GM12873 (cell line): ENCODE measurements at regions not wholly inside any gene's neighbourhood (a gene's known extent, or its start where the extent isn't known, plus 50 kb on each side); places are given as distances from the start of the nearest gene placed in this dataset.

Experiments used
- TF ChIP-seq, protein P1 (sequence below): IDR thresholded peaks from 2 replicates; pipeline ENCODE4 v1.5.1; 2012; ENCODE audit warnings: low read depth, mild to moderate bottlenecking, moderate library complexity, low read length, control low read depth; ENCODE audit not compliant: insufficient read depth; ENCODE audit errors: missing control alignments

DNA sequence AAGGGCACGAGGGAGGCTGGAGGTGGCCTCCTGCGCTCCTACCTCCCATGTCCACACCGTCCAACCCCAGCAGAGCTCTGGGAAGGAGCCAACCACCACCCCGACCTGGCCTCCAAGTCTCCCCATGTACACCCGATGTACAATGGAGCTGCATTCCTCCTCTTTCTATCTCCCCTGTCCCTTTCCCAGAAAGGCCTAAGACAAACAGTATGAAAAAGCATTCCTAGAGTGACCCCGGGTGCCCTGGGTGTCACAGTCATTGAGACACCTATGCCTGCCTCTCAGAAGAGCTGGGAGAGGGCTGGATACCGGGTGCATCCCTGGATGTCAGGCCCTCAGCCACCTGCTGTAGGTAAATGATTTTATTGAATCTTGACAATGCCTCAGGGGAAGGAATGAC is 248.1 kb downstream of the EMX2 start:
- TF ChIP-seq, protein P1, sequence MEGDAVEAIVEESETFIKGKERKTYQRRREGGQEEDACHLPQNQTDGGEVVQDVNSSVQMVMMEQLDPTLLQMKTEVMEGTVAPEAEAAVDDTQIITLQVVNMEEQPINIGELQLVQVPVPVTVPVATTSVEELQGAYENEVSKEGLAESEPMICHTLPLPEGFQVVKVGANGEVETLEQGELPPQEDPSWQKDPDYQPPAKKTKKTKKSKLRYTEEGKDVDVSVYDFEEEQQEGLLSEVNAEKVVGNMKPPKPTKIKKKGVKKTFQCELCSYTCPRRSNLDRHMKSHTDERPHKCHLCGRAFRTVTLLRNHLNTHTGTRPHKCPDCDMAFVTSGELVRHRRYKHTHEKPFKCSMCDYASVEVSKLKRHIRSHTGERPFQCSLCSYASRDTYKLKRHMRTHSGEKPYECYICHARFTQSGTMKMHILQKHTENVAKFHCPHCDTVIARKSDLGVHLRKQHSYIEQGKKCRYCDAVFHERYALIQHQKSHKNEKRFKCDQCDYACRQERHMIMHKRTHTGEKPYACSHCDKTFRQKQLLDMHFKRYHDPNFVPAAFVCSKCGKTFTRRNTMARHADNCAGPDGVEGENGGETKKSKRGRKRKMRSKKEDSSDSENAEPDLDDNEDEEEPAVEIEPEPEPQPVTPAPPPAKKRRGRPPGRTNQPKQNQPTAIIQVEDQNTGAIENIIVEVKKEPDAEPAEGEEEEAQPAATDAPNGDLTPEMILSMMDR: no peak

DNA sequence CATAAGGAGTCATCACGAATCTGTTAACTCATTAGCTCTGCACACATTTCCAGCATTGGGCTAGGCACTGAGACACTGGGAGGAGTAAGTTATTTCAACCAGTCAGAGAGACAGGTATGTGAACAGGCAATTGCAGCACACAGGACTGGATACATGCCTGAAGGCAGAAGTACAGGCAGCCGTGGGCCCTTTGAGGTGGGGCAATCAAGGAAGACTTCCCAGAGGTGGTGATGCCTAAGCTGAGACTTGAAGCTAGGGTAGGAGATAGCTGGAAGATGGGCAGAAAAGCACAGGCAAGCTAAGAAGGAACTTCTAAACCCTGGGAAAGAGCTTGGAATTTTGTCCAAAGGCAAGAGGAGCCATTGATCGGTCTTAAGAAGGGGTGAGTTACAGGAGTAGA is 249.7 kb downstream of the EMX2 start:
- TF ChIP-seq, protein P1: no peak

DNA sequence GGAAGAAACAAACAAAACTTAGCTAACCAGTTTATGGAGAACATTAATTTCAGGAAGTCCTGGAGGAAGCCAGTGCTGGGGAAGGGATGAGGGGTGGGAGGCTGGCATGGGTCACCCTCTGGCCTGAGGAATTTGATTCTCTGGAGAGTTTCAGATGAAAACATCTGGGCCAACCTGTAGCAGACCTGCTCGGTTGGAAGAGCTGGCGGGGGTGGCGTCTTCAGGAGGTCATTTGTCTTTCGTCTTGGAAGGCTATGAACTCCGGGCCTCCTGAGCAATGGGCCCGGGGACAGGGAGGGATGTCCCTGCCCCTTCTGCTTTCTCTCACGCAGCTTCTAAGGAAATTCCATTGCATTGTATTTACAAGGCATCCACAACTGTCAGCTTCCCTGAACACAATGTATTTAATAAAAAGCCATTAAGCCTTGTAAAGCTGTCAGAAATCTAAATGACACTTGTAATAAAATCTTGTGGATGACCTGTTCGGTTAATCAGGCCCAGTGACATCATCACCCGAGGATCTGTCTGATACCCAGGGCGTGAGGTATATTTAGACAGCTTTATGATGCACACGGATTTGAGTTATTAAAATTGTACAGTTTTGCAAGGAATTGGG is 250.5 kb downstream of the RAB11FIP2 start:
- TF ChIP-seq, protein P1: no peak

DNA sequence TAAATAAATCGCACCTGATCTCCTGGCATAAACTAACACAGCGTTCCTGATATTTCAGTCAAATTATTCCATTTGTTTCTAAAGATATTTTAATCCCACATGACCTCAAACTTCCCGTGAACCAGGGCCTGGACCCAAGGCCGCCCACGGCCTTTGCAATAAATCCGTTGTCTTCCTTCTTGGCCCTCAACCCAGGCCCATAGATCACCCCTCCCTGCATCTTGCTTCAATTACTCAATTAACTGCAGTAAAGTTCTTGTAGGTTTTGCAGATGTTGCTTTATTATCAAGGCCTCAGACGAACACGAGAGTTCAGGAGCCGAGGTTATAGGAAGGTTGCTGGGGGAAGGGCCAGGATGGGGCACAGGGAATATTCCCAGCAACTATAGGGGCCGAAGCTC is 249.4 kb downstream of the RAB11FIP2 start:
- TF ChIP-seq, protein P1: no peak

DNA sequence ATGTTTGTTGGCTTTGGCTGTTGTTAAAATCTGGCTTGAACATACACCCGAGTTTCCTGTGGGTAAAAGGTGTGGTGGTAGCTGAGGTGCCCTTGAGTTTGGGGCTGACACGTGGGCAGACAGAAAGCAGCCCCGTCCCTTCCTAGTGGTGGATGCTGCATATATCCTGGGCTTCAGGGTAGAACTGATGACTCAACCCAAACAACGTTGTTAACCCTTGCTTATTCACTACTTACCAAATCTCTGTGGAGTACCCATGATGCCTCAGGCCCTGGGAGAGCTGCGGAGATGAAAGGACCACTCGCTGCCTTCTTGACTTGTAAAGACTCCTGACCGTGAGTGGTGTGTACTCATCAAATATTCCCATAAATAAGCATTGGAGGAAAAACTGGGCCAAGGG is 245.1 kb downstream of the RAB11FIP2 start:
- TF ChIP-seq, protein P1: no peak

DNA sequence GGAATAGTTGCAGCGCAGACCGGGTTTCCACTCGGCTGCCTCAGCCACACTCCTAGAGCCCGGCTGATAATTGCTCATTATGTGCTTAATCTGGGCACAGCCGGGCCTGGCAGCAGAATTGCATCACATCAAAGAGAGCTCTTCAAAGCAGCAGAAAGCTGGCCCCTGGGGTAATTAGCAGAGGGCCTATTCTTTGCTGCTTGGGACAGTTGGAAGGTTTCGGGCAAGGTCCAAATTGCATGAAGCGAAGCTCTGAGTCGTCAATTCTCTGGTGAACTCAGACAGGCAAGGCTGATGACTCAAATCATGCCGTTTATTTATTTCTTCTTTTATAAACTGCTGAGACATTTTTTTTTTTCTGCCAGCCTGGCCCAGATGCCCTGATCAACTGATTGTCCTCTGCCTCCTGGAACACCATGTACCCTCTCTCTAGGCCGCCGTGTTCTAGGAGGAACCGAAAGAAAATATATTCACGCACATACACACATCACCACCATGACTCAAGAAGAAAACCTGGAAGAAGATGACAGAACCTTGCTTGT is 242.2 kb downstream of the RAB11FIP2 start:
- TF ChIP-seq, protein P1: no peak

DNA sequence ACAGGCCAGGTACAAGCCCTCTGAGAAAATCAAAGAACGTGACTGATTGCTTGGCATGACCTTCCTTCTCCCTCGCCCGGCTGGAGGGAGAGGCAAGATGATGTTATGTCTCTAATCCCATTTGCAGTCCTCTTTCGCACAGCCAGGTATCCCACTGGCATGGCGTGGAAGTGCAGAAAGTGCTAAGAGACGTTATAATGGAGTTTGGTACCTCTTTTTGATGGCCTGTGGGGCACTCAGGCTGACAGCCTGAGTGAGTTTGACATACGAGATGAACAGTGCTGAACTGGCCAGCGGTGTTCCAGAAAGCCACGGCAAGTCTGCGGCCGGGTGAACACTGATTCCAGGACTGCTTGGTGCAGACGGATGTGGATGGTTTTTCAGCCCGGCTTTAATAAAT is 241.6 kb downstream of the RAB11FIP2 start:
- TF ChIP-seq, protein P1: no peak
